Brain microvascular endothelial cell (primary cell): ENCODE measurements at regions not wholly inside any gene's neighbourhood (a gene's known extent, or its start where the extent isn't known, plus 50 kb on each side); places are given as distances from the start of the nearest gene placed in this dataset.

Experiments used
- DNase-seq: peaks from one replicate; pipeline ENCODE4 v3.0.0-alpha.2; 2020
- H3K27ac ChIP-seq: fragments of 250-450 bp; sonication (Bioruptor Pico); 2 replicates; pipeline ENCODE4 v1.5.1; 2020; ENCODE audit warnings: mild to moderate bottlenecking, moderate library complexity
- H3K27me3 ChIP-seq: fragments of 250-450 bp; sonication (Bioruptor Pico); replicated peaks from 2 replicates; pipeline ENCODE4 v1.5.1; 2020; ENCODE audit warnings: mild to moderate bottlenecking
- H3K36me3 ChIP-seq: fragments of 250-450 bp; sonication (Bioruptor Pico); replicated peaks from 2 replicates; pipeline ENCODE4 v1.5.1; 2020; ENCODE audit warnings: mild to moderate bottlenecking
- H3K4me3 ChIP-seq: 2 replicates; pipeline ENCODE4 v1.5.1; 2011; ENCODE audit warnings: low read depth, mild to moderate bottlenecking, control low read depth, low read length, moderate library complexity
- CTCF ChIP-seq: IDR thresholded peaks from 2 replicates; pipeline ENCODE4 v1.5.1; 2011; ENCODE audit warnings: low read depth, mild to moderate bottlenecking, moderate library complexity, low read length, control low read depth, inconsistent platforms; ENCODE audit errors: missing control alignments
- in situ Hi-C: cut with HindIII; loops from 2 replicates; pipeline ENCODE4 v1.10.0; 2017; ENCODE audit warnings: low sequenced_read_pairs, low pct_ligation_motif_present

GRCh38 chr3:30986551-30986950, 92.1 kb upstream of the GADL1 start:
- H3K36me3 ChIP-seq, result no peaks in the 10 kb centered on the region
- no peak for DNase-seq
- no peak overlapping the region for H3K27ac ChIP-seq
- H3K27me3 ChIP-seq, result no peaks in the 10 kb centered on the region
- H3K4me3 ChIP-seq, result no peak overlapping the region
- in situ Hi-C loops, result no loop called here
- no peak for TF ChIP-seq CTCF

GRCh38 chr3:30988769-30989168, 94.3 kb upstream of the GADL1 start:
- DNase-seq, result no peak
- no peak for TF ChIP-seq CTCF
- H3K36me3 ChIP-seq, result no peaks in the 10 kb centered on the region
- H3K27me3 ChIP-seq, result no peaks in the 10 kb centered on the region
- in situ Hi-C loops, result no loop called here
- H3K4me3 ChIP-seq, result no peak overlapping the region
- H3K27ac ChIP-seq, result no peak overlapping the region

- DNase-seq, result no peak
- H3K4me3 ChIP-seq, result no peak overlapping the region
- no peaks in the 10 kb centered on the region for H3K36me3 ChIP-seq
- in situ Hi-C loops, result no loop called here
- no peaks in the 10 kb centered on the region for H3K27me3 ChIP-seq
- TF ChIP-seq CTCF, result no peak
- H3K27ac ChIP-seq, result no peak overlapping the region
Observed at GRCh38 chr3:30989276-30990030, 95.0 kb upstream of the GADL1 start.

- DNase-seq, result no peak
- no peak for TF ChIP-seq CTCF
- Histone ChIP-seq H3K27ac (no peak overlapping the region), H3K27me3 (no peaks in the 10 kb centered on the region), H3K4me3 (no peak overlapping the region), H3K36me3 (no peaks in the 10 kb centered on the region)
- in situ Hi-C loops, result no loop called here
Observed at GRCh38 chr3:30996467-30996866, 102.0 kb upstream of the GADL1 start.

- in situ Hi-C loops, result no loop called here
- Histone ChIP-seq H3K36me3 (no peaks in the 10 kb centered on the region), H3K27me3 (no peaks in the 10 kb centered on the region), H3K4me3 (no peak overlapping the region), H3K27ac (no peak overlapping the region)
- no peak for TF ChIP-seq CTCF
- no peak for DNase-seq
Observed at GRCh38 chr3:31002730-31003129, 108.3 kb upstream of the GADL1 start.
